HFFc6 (cell line): ENCODE measurements at regions not wholly inside any gene's neighbourhood (a gene's known extent, or its start where the extent isn't known, plus 50 kb on each side); places are given as distances from the start of the nearest gene placed in this dataset.
A peak's percentile ranks its signal among the peaks of the same experiment; 100 is the strongest.

ENCODE experiments used
- DNase-seq: peaks from one replicate; pipeline ENCODE4 v3.0.0-alpha.2; 2018
- H3K27ac Mint-ChIP-seq: 2 replicates; pipeline ENCODE4 v1.8.0; 2020; ENCODE audit warnings: mild to moderate bottlenecking, mixed read lengths
- H3K27me3 Mint-ChIP-seq: 2 replicates; pipeline ENCODE4 v1.8.0; 2021; ENCODE audit warnings: mild to moderate bottlenecking, moderate library complexity, mixed read lengths; ENCODE audit not compliant: insufficient read depth
- H3K36me3 Mint-ChIP-seq: 2 replicates; pipeline ENCODE4 v1.8.0; 2021; ENCODE audit warnings: low read depth, mixed read lengths
- H3K4me1 Mint-ChIP-seq: 2 replicates; pipeline ENCODE4 v1.8.0; 2020; ENCODE audit warnings: low read depth, mixed read lengths
- H3K4me3 Mint-ChIP-seq: 2 replicates; pipeline ENCODE4 v1.8.0; 2020; ENCODE audit warnings: mild to moderate bottlenecking, moderate library complexity, mixed read lengths
- H3K9me3 Mint-ChIP-seq: 2 replicates; pipeline ENCODE4 v1.8.0; 2020; ENCODE audit warnings: mild to moderate bottlenecking, mixed read lengths
- CTCF ChIP-seq: fragments of 200-600 bp; sonication (generic); IDR thresholded peaks from 2 replicates; pipeline ENCODE4 v1.5.0; 2021; ENCODE audit warnings: antibody characterized with exemption, mild to moderate bottlenecking

- Mint-ChIP-seq H3K4me3 (no peak overlapping the region), H3K9me3 (no peaks in the 10 kb centered on the region), H3K27me3 (peaks cover 7% of the 10 kb centered on the region), H3K4me1 (peaks cover 27% of the 10 kb centered on the region), H3K36me3 (no peaks in the 10 kb centered on the region), H3K27ac (no peak overlapping the region)
- TF ChIP-seq CTCF: no peak
- DNase-seq: no peak
Measured at GRCh38 chr16:81185416-81185815, 53.1 kb upstream of the BCO1 start.

GRCh38 chr16:81181013-81181720 lies 57.3 kb upstream of the BCO1 start:
- peak; percentile 98 for DNase-seq
- TF ChIP-seq CTCF: no peak
- Mint-ChIP-seq H3K27ac (peak overlapping the region; percentile 96), H3K27me3 (peaks cover 3% of the 10 kb centered on the region), H3K4me1 (peaks cover 25% of the 10 kb centered on the region), H3K9me3 (no peaks in the 10 kb centered on the region), H3K4me3 (peak overlapping the region; percentile 82), H3K36me3 (no peaks in the 10 kb centered on the region)

GRCh38 chr16:81180578-81180977 lies 57.9 kb upstream of the BCO1 start:
- H3K27me3 Mint-ChIP-seq: peaks cover 2% of the 10 kb centered on the region
- peak overlapping the region; percentile 96 for H3K27ac Mint-ChIP-seq
- TF ChIP-seq CTCF: no peak

GRCh38 chr16:81179219-81179618 lies 59.3 kb upstream of the BCO1 start:
- H3K4me3 Mint-ChIP-seq: no peak overlapping the region
- no peak for DNase-seq

More at GRCh38 chr16:81180578-81180977, 57.9 kb upstream of the BCO1 start:
- H3K9me3 Mint-ChIP-seq: no peaks in the 10 kb centered on the region
- H3K36me3 Mint-ChIP-seq: no peaks in the 10 kb centered on the region
- no peak for DNase-seq
- H3K4me3 Mint-ChIP-seq: peak overlapping the region; percentile 82
- H3K4me1 Mint-ChIP-seq: peaks cover 31% of the 10 kb centered on the region

GRCh38 chr16:81175325-81175891 lies 63.1 kb upstream of the BCO1 start:
- no peak for TF ChIP-seq CTCF
- peak overlapping the region; percentile 80 for H3K27ac Mint-ChIP-seq
- DNase-seq: peak; percentile 71
- H3K4me1 Mint-ChIP-seq: peaks cover 33% of the 10 kb centered on the region
- peak overlapping the region; percentile 61 for H3K4me3 Mint-ChIP-seq
- no peaks in the 10 kb centered on the region for H3K9me3 Mint-ChIP-seq
- no peaks in the 10 kb centered on the region; the same call in 1 of the 2 replicates for H3K27me3 Mint-ChIP-seq
- H3K36me3 Mint-ChIP-seq: no peaks in the 10 kb centered on the region

More at GRCh38 chr16:81179219-81179618, 59.3 kb upstream of the BCO1 start:
- Mint-ChIP-seq H3K36me3 (no peaks in the 10 kb centered on the region), H3K27me3 (peaks cover 2% of the 10 kb centered on the region), H3K27ac (no peak overlapping the region), H3K9me3 (no peaks in the 10 kb centered on the region), H3K4me1 (peaks cover 45% of the 10 kb centered on the region)
- TF ChIP-seq CTCF: no peak
